ENCODE measurements at regions not wholly inside any gene's neighbourhood (a gene's known extent, or its start where the extent isn't known, plus 50 kb on each side); places are given as distances from the start of the nearest gene placed in this dataset.

DNA sequence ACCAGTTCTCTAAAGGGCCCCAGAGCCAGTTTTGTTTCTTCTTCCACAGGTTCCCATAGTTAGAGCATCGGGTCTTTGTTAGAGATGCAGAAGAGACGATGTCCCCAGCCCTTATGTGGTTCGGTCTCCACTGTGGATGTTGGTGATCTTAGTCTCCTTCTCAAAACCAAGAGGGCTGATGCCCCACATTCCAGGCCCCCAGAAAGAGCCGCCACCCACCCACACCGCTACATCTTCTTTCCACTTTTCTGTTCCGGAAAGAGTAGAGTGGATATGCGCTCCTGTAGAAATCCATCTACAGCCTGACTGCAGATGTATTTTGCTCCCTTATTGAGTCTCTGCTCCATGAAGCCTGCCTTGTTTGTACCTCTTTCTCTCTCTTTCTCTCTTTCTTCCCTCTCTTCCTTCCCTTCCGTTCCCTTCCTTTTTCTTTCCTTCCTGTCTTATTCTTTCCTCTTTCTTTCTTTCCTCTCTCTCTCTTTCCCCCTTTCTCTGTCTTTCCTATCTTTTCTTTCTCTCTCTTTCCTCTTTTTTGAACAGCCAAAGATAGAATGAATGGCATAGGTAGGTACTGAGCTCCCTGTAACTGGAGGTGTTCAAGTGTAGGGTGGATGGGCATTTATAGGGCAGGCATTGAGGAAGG lies 224.3 kb downstream of the SEC14L1 start:
- DNase-seq (ENCODE audit: low read depth in 2 of 2) = no peak

- no peak for DNase-seq (ENCODE audit: low read depth in 2 of 2)
Measured at GRCh38 chr17:77365584-77366186, 224.9 kb downstream of the SEC14L1 start.

- no peak for DNase-seq (ENCODE audit: low read depth in 2 of 2)
Measured at GRCh38 chr17:77366206-77366557, 225.4 kb downstream of the SEC14L1 start.

DNA sequence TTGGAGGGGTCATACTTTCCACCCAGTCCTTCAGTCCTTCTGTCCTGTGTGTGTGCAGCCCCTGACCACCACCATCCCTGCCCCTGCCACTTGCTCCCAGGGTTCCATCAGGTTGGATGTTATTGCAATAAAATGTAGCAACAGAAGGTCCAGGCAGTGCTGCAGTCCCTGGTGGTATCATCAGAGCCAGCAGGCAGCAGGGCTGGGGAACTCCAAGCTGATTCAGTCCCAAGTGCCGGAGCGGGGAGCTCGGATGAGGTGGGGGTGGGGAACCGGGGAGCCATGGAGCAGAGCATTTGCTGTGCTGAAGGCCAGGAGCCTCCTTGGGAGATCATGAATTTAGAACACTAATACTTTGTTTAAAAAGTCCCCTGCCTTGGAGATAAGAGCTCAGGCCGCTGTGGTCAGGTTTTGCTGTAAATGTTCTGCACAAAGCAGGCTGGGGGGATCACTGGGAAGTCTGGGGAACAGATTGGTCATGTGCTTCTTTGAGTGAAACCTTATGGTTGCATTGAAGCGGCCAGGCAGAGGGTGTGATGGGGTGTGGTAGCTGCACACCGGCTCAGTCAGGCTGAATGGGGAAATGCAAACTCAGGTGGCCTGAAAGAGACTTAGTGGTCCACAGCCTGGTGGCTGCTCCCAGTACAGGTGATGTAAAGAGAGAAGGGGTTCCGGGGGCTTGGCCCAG lies 225.9 kb downstream of the SEC14L1 start:
- DNase-seq (ENCODE audit: low read depth in 2 of 2) = no peak

- no peak for DNase-seq (ENCODE audit: low read depth in 2 of 2)
Measured at GRCh38 chr17:77369544-77369971, 228.8 kb downstream of the SEC14L1 start.

- no peak for DNase-seq (ENCODE audit: low read depth in 2 of 2)
Measured at GRCh38 chr17:77370586-77370985, 229.8 kb downstream of the SEC14L1 start.

GRCh38 chr17:77371117-77371887 lies 230.5 kb downstream of the SEC14L1 start:
- DNase-seq (ENCODE audit: low read depth in 2 of 2) = no peak

GRCh38 chr17:77371888-77372443 lies 231.2 kb downstream of the SEC14L1 start:
- no peak for DNase-seq (ENCODE audit: low read depth in 2 of 2)

GRCh38 chr17:77372444-77373298 lies 231.9 kb downstream of the SEC14L1 start:
- DNase-seq (ENCODE audit: low read depth in 2 of 2) = no peak

GRCh38 chr17:77373299-77374169 lies 232.8 kb downstream of the SEC14L1 start:
- DNase-seq (ENCODE audit: low read depth in 2 of 2) = no peak

DNA sequence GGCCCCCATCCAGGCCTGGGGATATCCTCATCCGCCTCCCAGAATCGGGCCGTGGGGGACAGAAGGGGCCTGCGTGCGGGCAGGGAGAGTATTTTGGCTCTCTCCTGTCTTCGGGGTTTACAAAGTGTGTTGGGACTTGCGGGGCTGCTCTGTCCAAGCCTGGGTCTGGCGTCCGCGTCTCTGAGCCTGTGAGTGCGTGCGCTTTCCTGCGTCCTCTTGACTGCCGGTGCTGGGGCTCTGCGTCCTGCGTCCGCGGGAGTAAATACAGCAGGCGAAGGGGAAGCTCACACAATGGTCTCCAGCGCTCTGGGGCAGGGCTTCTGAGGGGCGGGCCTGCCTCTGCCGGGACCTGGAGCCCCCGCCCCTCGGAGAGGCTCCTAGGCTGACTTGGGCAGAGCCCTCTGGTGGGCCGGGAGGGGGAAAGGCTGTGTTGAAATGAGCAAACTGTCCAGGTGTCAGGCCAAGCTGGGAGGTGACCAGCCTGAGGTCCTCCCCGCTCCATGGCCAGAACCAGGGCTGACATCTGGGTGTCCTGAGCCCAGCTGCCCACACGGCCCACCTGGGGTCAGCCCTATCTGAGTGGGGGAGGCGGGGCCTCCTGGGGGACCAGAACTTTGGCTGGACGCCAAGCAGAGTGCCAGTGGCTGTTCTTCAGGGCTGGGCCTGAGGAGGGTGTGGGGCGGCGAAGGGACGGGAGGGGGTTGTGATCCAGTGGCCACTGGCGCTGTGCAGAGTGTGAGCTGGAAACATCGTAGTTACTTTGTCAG lies 233.6 kb downstream of the SEC14L1 start:
- peak; percentile 66 to 78 for DNase-seq (ENCODE audit: low read depth in 2 of 2)

GRCh38 chr17:77375108-77375916 lies 234.5 kb downstream of the SEC14L1 start:
- no peak for DNase-seq (ENCODE audit: low read depth in 2 of 2)

DNA sequence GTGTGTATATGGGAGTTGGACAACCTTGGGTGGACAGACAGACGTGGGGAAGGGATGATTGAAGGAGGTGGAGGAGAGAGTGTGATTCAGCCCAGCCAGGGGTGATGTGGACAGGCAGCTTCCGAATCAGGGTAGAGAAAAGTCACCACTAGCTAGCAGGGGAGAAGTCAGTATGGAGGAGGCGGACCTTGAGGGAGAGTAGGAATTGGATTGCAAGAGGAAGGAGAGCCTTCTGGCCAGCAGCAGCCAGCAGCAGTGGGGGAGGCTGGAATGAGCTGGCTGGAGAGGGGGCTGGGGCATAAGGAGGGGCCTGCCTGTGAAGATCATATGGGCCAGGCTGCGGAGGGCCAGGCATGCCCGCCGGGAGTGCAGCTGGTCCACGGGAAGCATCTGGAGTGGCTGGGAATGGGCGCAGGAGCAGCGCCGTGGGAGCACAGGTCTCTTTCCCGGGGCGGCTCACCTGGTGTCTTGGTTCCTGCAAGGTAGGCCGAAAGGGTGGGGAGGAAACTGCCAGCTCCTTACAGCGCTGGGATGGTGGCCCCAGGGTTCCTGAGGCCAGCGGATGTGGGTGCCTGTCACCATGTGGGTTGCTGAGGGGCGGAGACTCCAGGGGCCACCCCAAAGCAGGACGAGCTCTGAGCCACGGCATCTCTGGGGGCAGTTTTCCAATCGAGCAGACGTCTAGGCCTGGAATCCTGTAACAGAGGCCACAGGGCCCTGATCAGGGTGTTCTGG lies 235.3 kb downstream of the SEC14L1 start:
- peak in 1 of 2 donors; percentile 72 for DNase-seq (ENCODE audit: low read depth in 2 of 2)

DNA sequence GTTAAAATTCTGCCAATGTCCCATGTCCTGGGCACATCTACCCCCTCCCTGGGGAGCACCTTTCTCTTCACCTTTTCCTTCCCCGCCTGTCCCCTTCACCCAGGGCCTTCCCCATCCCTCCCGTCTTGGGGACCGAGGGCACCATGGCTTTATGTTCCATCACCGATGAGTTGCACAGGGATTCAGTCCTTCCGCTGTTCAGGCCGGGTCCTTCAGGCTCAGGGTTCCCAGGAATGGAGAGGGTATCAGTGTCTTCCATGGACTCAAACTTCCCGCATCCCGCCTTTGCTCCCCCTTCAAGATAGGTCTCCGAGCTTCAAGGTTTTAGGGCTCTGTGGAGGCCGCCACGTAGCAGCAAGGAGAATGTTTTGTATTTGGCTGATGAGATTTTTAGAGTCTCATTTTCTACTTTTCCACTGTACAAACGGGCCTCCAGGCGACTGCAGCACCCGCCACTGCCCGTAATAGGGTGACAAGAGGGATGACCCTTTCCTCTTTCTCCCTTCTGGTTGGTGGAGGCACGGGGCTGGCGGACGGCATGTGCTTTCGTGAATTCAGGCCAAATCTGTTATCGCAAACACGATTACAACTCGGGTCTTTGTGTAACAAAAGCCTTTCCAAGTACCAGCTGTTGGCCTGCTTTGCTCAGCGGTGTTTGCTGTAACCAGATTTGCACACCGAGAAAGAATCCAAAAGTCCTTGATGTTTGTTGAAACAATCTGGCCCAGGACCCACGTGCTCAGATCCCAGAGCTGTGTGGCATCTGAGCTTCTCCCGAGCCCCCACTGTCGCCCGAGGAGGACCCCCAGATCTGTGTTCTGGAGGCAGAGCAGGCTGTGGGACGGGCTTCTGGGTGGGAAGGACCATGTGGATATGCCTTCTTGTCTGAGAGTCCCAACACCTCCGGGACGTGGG lies 236.3 kb downstream of the SEC14L1 start:
- DNase-seq (ENCODE audit: low read depth in 2 of 2) = no peak

DNA sequence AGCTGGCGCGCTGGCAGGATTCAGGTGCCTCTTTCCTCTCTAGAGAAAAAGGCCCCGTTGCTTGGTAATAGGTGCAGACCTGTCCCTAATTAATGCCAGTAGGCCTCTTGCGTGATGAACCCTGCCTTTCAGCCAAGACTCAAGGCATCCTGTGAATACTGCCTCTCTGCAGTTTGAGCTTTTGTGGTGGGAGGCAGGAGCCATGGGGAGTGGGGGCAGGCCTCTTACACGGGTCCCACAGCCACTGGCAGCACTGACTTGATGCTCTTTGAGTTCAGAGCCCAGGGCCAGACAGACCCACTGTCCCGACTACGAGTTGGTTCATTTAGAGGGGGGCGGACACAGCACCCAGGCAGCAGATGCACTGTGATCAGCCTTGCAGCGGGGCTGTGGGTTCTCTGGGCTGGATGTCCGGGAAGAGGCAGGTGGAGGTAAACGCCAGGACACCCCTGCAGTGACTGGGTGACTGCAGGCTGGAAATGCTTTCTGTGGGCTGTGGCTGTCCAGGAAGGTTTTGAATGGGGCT lies 237.0 kb downstream of the SEC14L1 start:
- no peak for DNase-seq (ENCODE audit: low read depth in 2 of 2)

- no peak for DNase-seq (ENCODE audit: low read depth in 2 of 2)
Measured at GRCh38 chr17:77378318-77379064, 237.7 kb downstream of the SEC14L1 start.
